ENCODE measurements at regions not wholly inside any gene's neighbourhood (a gene's known extent, or its start where the extent isn't known, plus 50 kb on each side); places are given as distances from the start of the nearest gene placed in this dataset.

DNA sequence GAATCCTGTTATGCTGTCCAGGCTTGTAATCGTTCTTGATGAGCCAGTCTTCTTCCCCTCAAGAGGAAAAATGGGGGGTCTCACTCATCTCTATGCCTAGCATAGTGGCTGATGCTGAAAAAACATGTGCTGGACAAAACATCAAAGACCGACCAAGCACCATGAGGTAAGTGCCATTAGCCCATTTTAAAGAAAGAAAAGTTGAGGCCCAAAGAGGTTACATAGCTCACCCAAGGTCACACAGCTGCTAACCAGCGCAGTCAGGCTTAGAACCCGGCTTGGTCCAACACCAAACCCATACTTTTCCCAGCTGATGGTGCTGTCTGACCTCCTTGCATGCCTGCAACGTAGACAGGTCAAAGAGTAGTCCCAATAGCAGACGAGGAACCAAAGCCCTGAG lies 156.4 kb downstream of the INHBB start:
- WGBS (ENCODE audit: extremely low coverage, insufficient coverage, insufficient read length) = no CpG with 5 or more reads among the region's 6 CpGs
- Histone ChIP-seq H3K4ac (ENCODE audit: low read depth, low read length) (no peak overlapping the region), H3K23ac (ENCODE audit: low read length) (no peak overlapping the region), H3K4me1 (ENCODE audit: control insufficient read depth in 1 of 2, insufficient read depth in 2 of 2, low read length in 2 of 2) (no peaks in the 10 kb centered on the region), H3K9ac (ENCODE audit: low read length) (no peak overlapping the region), H3K27me3 (ENCODE audit: insufficient read depth, low read length) (no peaks in the 10 kb centered on the region), H4K91ac (ENCODE audit: low read depth, low read length) (no peak overlapping the region), H3K36me3 (ENCODE audit: control insufficient read depth in 1 of 2, insufficient read depth in 2 of 2, low read length in 2 of 2) (no peaks in the 10 kb centered on the region), H3K9me3 (ENCODE audit: insufficient read depth, low read depth, low read length) (peaks cover 4% of the 10 kb centered on the region), H3K14ac (ENCODE audit: low read length) (no peak overlapping the region), H2BK12ac (ENCODE audit: low read length) (no peak overlapping the region), H3K4me2 (ENCODE audit: low read length) (no peak overlapping the region), H4K8ac (ENCODE audit: low read depth, low read length) (no peak overlapping the region), H3K4me3 (ENCODE audit: low read depth, low read length) (no peak overlapping the region), H2AFZ (ENCODE audit: insufficient read depth, low read length, poor library complexity) (no peak overlapping the region), H3K18ac (ENCODE audit: low read length) (no peak overlapping the region), H3K79me1 (ENCODE audit: low read length) (no peaks in the 10 kb centered on the region), H2BK120ac (ENCODE audit: insufficient read depth, low read length, poor library complexity) (no peak overlapping the region), H2BK5ac (ENCODE audit: low read depth, low read length, poor library complexity) (no peak overlapping the region), H3K79me2 (ENCODE audit: control insufficient read depth, insufficient read depth, low read length, poor library complexity) (no peaks in the 10 kb centered on the region), H2AK5ac (ENCODE audit: low read length) (no peak overlapping the region), H3K27ac (ENCODE audit: low read depth, low read length) (no peak overlapping the region), H4K12ac (ENCODE audit: low read depth, low read length) (no peak overlapping the region)
- DNase-seq = no peak

- no peaks in the 10 kb centered on the region for H3K36me3 ChIP-seq (ENCODE audit: control insufficient read depth in 1 of 2, insufficient read depth in 2 of 2, low read length in 2 of 2)
- no peaks in the 10 kb centered on the region for H3K79me1 ChIP-seq (ENCODE audit: low read length)
- no peaks in the 10 kb centered on the region for H3K79me2 ChIP-seq (ENCODE audit: control insufficient read depth, insufficient read depth, low read length, poor library complexity)
- no peak overlapping the region for H4K8ac ChIP-seq (ENCODE audit: low read depth, low read length)
- no peak overlapping the region for H2AFZ ChIP-seq (ENCODE audit: insufficient read depth, low read length, poor library complexity)
- H3K4ac ChIP-seq (ENCODE audit: low read depth, low read length) = no peak overlapping the region
- no peaks in the 10 kb centered on the region for H3K4me1 ChIP-seq (ENCODE audit: control insufficient read depth in 1 of 2, insufficient read depth in 2 of 2, low read length in 2 of 2)
- no peak overlapping the region for H4K12ac ChIP-seq (ENCODE audit: low read depth, low read length)
- no peak for DNase-seq
- peaks cover 4% of the 10 kb centered on the region for H3K9me3 ChIP-seq (ENCODE audit: insufficient read depth, low read depth, low read length)
- H3K9ac ChIP-seq (ENCODE audit: low read length) = no peak overlapping the region
- H3K14ac ChIP-seq (ENCODE audit: low read length) = no peak overlapping the region
- H3K4me3 ChIP-seq (ENCODE audit: low read depth, low read length) = no peak overlapping the region
- H2AK5ac ChIP-seq (ENCODE audit: low read length) = no peak overlapping the region
- no peak overlapping the region for H3K27ac ChIP-seq (ENCODE audit: low read depth, low read length)
- H3K27me3 ChIP-seq (ENCODE audit: insufficient read depth, low read length) = no peaks in the 10 kb centered on the region
- H2BK5ac ChIP-seq (ENCODE audit: low read depth, low read length, poor library complexity) = no peak overlapping the region
- H2BK12ac ChIP-seq (ENCODE audit: low read length) = no peak overlapping the region
- no peak overlapping the region for H3K18ac ChIP-seq (ENCODE audit: low read length)
- H3K23ac ChIP-seq (ENCODE audit: low read length) = no peak overlapping the region
- no peak overlapping the region for H3K4me2 ChIP-seq (ENCODE audit: low read length)
- H2BK120ac ChIP-seq (ENCODE audit: insufficient read depth, low read length, poor library complexity) = no peak overlapping the region
- H4K91ac ChIP-seq (ENCODE audit: low read depth, low read length) = no peak overlapping the region
- no CpG with 5 or more reads among the region's 2 CpGs for WGBS (ENCODE audit: extremely low coverage, insufficient coverage, insufficient read length)
Observed at GRCh38 chr2:120502761-120503160, 156.8 kb downstream of the INHBB start.

GRCh38 chr2:120503206-120503792 lies 157.4 kb downstream of the INHBB start:
- Histone ChIP-seq H3K27ac (ENCODE audit: low read depth, low read length) (no peak overlapping the region), H3K79me2 (ENCODE audit: control insufficient read depth, insufficient read depth, low read length, poor library complexity) (no peaks in the 10 kb centered on the region), H4K12ac (ENCODE audit: low read depth, low read length) (no peak overlapping the region), H2AFZ (ENCODE audit: insufficient read depth, low read length, poor library complexity) (no peak overlapping the region), H3K4me1 (ENCODE audit: control insufficient read depth in 1 of 2, insufficient read depth in 2 of 2, low read length in 2 of 2) (no peaks in the 10 kb centered on the region), H3K4me2 (ENCODE audit: low read length) (no peak overlapping the region), H2AK5ac (ENCODE audit: low read length) (no peak overlapping the region), H4K8ac (ENCODE audit: low read depth, low read length) (no peak overlapping the region), H3K4ac (ENCODE audit: low read depth, low read length) (no peak overlapping the region), H3K23ac (ENCODE audit: low read length) (no peak overlapping the region), H3K9ac (ENCODE audit: low read length) (no peak overlapping the region), H3K9me3 (ENCODE audit: insufficient read depth, low read depth, low read length) (peaks cover 4% of the 10 kb centered on the region), H2BK120ac (ENCODE audit: insufficient read depth, low read length, poor library complexity) (no peak overlapping the region), H3K18ac (ENCODE audit: low read length) (no peak overlapping the region), H3K27me3 (ENCODE audit: insufficient read depth, low read length) (no peaks in the 10 kb centered on the region), H3K79me1 (ENCODE audit: low read length) (no peaks in the 10 kb centered on the region), H4K91ac (ENCODE audit: low read depth, low read length) (no peak overlapping the region), H3K14ac (ENCODE audit: low read length) (no peak overlapping the region), H3K4me3 (ENCODE audit: low read depth, low read length) (no peak overlapping the region), H2BK5ac (ENCODE audit: low read depth, low read length, poor library complexity) (no peak overlapping the region), H3K36me3 (ENCODE audit: control insufficient read depth in 1 of 2, insufficient read depth in 2 of 2, low read length in 2 of 2) (no peaks in the 10 kb centered on the region), H2BK12ac (ENCODE audit: low read length) (no peak overlapping the region)
- no peak for DNase-seq
- WGBS (ENCODE audit: extremely low coverage, insufficient coverage, insufficient read length) = no CpG with 5 or more reads among the region's 17 CpGs

DNA sequence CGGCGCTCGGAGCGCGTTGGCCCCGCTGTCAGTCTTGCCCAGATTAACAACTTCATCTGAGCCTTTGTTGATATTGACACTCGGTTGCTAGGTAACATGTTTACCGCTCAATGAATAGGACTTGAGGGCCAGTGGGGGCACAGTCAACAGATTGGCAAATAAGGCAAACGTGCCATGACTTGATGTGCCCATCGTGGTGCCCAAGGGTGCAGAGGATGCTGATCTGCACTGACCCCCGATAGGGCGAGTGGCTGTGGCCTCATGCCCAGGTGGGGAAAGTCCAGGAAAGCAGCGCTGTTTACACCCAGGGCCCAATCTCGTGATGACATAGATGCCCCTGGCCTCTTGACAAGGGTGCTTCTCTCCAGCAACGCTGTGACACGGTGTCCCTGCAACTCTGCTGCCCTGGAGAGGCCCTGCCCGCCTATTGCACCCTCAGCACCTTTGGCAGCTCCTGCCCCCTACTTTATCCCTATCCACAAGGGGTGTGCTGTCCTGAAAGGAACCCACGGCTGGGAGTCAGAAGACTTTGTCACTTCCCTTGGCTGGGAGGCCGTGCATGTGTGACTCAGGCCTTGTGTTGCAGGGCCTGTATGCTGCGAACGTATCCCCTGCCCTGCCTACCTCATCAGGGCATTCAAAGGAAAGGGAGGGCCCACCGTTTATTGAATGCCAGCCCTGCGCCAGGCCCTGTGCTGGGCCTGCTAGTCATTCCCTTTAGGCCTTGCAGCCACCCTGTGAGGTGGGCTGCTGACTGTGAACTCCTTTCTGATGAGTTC lies 158.0 kb downstream of the INHBB start:
- no peak overlapping the region for H2BK12ac ChIP-seq (ENCODE audit: low read length)
- no peaks in the 10 kb centered on the region for H3K79me1 ChIP-seq (ENCODE audit: low read length)
- peaks cover 4% of the 10 kb centered on the region for H3K9me3 ChIP-seq (ENCODE audit: insufficient read depth, low read depth, low read length)
- no peak overlapping the region for H2BK5ac ChIP-seq (ENCODE audit: low read depth, low read length, poor library complexity)
- H4K12ac ChIP-seq (ENCODE audit: low read depth, low read length) = no peak overlapping the region
- H3K4me3 ChIP-seq (ENCODE audit: low read depth, low read length) = no peak overlapping the region
- no peak overlapping the region for H3K18ac ChIP-seq (ENCODE audit: low read length)
- no peak overlapping the region for H2AFZ ChIP-seq (ENCODE audit: insufficient read depth, low read length, poor library complexity)
- H3K79me2 ChIP-seq (ENCODE audit: control insufficient read depth, insufficient read depth, low read length, poor library complexity) = no peaks in the 10 kb centered on the region
- H3K9ac ChIP-seq (ENCODE audit: low read length) = no peak overlapping the region
- H2AK5ac ChIP-seq (ENCODE audit: low read length) = no peak overlapping the region
- H2BK120ac ChIP-seq (ENCODE audit: insufficient read depth, low read length, poor library complexity) = no peak overlapping the region
- H3K14ac ChIP-seq (ENCODE audit: low read length) = no peak overlapping the region
- no peak overlapping the region for H3K4me2 ChIP-seq (ENCODE audit: low read length)
- no peak overlapping the region for H4K91ac ChIP-seq (ENCODE audit: low read depth, low read length)
- no peak overlapping the region for H3K23ac ChIP-seq (ENCODE audit: low read length)
- H3K27me3 ChIP-seq (ENCODE audit: insufficient read depth, low read length) = no peaks in the 10 kb centered on the region
- DNase-seq = peak in 1 of 2 donors; percentile 8
- H3K36me3 ChIP-seq (ENCODE audit: control insufficient read depth in 1 of 2, insufficient read depth in 2 of 2, low read length in 2 of 2) = no peaks in the 10 kb centered on the region
- H3K4ac ChIP-seq (ENCODE audit: low read depth, low read length) = no peak overlapping the region
- no peak overlapping the region for H3K27ac ChIP-seq (ENCODE audit: low read depth, low read length)
- WGBS (ENCODE audit: extremely low coverage, insufficient coverage, insufficient read length) = no CpG with 5 or more reads among the region's 23 CpGs
- no peak overlapping the region for H4K8ac ChIP-seq (ENCODE audit: low read depth, low read length)
- H3K4me1 ChIP-seq (ENCODE audit: control insufficient read depth in 1 of 2, insufficient read depth in 2 of 2, low read length in 2 of 2) = no peaks in the 10 kb centered on the region

Data from trophoblast cell (in vitro differentiated cells and primary cell).